ENCODE measurements at regions not wholly inside any gene's neighbourhood (a gene's known extent, or its start where the extent isn't known, plus 50 kb on each side); places are given as distances from the start of the nearest gene placed in this dataset.

DNA sequence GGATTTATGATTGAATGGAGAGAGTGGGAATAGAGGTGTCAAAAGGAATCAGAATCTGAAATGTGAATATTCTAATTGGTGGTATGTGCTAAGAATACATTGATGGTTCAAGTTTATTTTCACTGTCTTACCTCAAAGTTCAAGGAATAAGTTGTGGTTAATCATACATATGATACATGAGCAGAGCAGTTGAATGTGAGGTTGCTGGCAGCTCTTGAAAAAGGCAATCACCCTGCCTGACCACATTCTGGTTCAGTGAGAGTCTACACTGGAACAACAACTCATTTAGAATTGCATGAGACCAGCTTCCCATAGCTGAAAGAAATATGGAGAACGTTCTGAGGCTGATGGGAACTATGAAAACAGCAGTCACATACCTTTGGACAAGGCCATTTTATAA lies 68.3 kb upstream of the ARHGAP29 start:
- no peak for TF ChIP-seq CTCF (IDR thresholded peaks at IDR 0.05; ENCODE audit: insufficient read depth, low read length, severe bottlenecking)
- Histone ChIP-seq H3K36me3 (ENCODE audit: control insufficient read depth, insufficient read depth, low read length) (no peaks in the 10 kb centered on the region), H3K4me3 (ENCODE audit: low read depth, low read length) (no peak overlapping the region), H3K27me3 (ENCODE audit: control insufficient read depth, insufficient read depth, low read length) (no peaks in the 10 kb centered on the region)
- no peak for FAIRE-seq
- DNase-seq (ENCODE audit: low read depth), result peak; percentile 74

DNA sequence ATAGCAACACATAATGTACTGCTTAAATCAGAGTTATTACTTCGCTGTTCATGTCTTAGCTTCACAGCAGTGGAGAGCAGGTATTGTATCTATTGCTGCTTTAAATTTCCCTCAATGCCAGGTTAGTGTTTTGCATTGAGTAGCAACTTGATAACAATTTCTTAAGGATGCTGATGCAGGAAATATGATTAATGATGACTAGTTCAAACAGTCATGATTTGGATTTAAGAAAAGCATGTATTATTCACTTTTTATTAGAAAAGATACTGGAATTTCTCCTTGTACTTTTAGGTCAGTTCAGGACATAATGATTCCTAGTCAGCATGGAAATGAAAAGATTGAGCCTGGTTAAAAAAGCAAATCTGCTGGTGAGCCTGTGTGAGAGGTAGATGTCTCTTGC lies 67.2 kb upstream of the ARHGAP29 start:
- no peak for TF ChIP-seq CTCF (IDR thresholded peaks at IDR 0.05; ENCODE audit: insufficient read depth, low read length, severe bottlenecking)
- FAIRE-seq, result no peak
- DNase-seq (ENCODE audit: low read depth), result peak; percentile 91
- Histone ChIP-seq H3K36me3 (ENCODE audit: control insufficient read depth, insufficient read depth, low read length) (no peaks in the 10 kb centered on the region), H3K4me3 (ENCODE audit: low read depth, low read length) (no peak overlapping the region), H3K27me3 (ENCODE audit: control insufficient read depth, insufficient read depth, low read length) (no peaks in the 10 kb centered on the region)

GRCh38 chr1:94303005-94303404 lies 65.6 kb upstream of the ARHGAP29 start:
- no peak for FAIRE-seq
- H3K36me3 ChIP-seq (ENCODE audit: control insufficient read depth, insufficient read depth, low read length), result no peaks in the 10 kb centered on the region
- no peak for DNase-seq (ENCODE audit: low read depth)
- TF ChIP-seq CTCF (IDR thresholded peaks at IDR 0.05; ENCODE audit: insufficient read depth, low read length, severe bottlenecking), result no peak
- no peak overlapping the region for H3K4me3 ChIP-seq (ENCODE audit: low read depth, low read length)
- H3K27me3 ChIP-seq (ENCODE audit: control insufficient read depth, insufficient read depth, low read length), result no peaks in the 10 kb centered on the region

DNA sequence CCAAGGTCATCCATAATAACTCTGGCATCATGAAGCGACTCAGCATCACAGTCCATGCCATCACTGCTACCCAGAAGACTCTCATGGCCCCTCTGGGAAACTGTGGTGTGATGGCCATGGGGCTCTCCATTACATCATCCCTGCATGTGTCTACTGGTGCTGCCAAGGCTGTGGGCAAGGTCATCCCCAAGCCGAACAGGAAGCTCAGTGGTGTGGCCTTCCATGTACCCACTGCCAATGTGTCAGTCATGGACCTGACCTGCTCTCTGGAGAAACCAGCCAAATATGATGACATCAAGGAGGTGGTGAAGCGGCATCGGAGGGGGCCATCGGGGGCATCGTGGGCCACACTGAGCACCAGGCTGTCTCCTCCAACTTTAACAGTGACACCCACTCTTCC lies 65.1 kb upstream of the ARHGAP29 start:
- FAIRE-seq (no peak), DNase-seq (ENCODE audit: low read depth) (no peak)
- Histone ChIP-seq H3K36me3 (ENCODE audit: control insufficient read depth, insufficient read depth, low read length) (no peaks in the 10 kb centered on the region), H3K27me3 (ENCODE audit: control insufficient read depth, insufficient read depth, low read length) (no peaks in the 10 kb centered on the region), H3K4me3 (ENCODE audit: low read depth, low read length) (no peak overlapping the region)
- TF ChIP-seq CTCF (IDR thresholded peaks at IDR 0.05; ENCODE audit: insufficient read depth, low read length, severe bottlenecking), result no peak

DNA sequence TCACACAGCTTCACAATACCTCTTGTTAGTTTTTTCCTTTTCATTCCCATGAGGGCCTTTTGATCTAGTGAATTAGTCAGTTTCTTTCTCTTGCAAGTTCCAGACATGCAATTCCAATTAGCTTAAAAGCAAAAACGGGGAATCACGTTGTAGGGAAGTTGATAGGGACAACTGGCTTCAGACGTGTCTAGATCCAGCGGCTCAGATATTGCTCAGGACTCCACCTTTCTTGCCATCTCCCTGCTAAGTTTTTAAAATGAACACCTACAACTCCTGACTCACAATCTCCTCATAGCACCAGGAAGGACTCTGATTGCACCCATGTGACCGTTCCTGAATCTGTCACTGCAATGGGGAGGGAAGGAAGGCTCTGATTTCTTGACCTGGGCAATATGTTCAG lies 63.8 kb upstream of the ARHGAP29 start:
- FAIRE-seq (no peak), DNase-seq (ENCODE audit: low read depth) (peak; percentile 82)
- Histone ChIP-seq H3K36me3 (ENCODE audit: control insufficient read depth, insufficient read depth, low read length) (no peaks in the 10 kb centered on the region), H3K27me3 (ENCODE audit: control insufficient read depth, insufficient read depth, low read length) (no peaks in the 10 kb centered on the region), H3K4me3 (ENCODE audit: low read depth, low read length) (no peak overlapping the region)
- no peak for TF ChIP-seq CTCF (IDR thresholded peaks at IDR 0.05; ENCODE audit: insufficient read depth, low read length, severe bottlenecking)

GRCh38 chr1:94300731-94301130 lies 63.3 kb upstream of the ARHGAP29 start:
- no peak for FAIRE-seq
- H3K4me3 ChIP-seq (ENCODE audit: low read depth, low read length), result no peak overlapping the region
- DNase-seq (ENCODE audit: low read depth), result no peak
- no peaks in the 10 kb centered on the region for H3K36me3 ChIP-seq (ENCODE audit: control insufficient read depth, insufficient read depth, low read length)
- H3K27me3 ChIP-seq (ENCODE audit: control insufficient read depth, insufficient read depth, low read length), result no peaks in the 10 kb centered on the region
- no peak for TF ChIP-seq CTCF (IDR thresholded peaks at IDR 0.05; ENCODE audit: insufficient read depth, low read length, severe bottlenecking)
